Endodermal cell (in vitro differentiated cells): ENCODE measurements at regions not wholly inside any gene's neighbourhood (a gene's known extent, or its start where the extent isn't known, plus 50 kb on each side); places are given as distances from the start of the nearest gene placed in this dataset.

Source experiments
- DNase-seq: peaks from one replicate; pipeline ENCODE4 v3.0.0-alpha.2; 2017
- H3K27ac ChIP-seq: 2 replicates; pipeline ENCODE4 v1.5.1; 2013; ENCODE audit warnings: mild to moderate bottlenecking, low read depth, low read length, moderate library complexity
- H3K27me3 ChIP-seq: 2 replicates; pipeline ENCODE4 v1.6.1; 2013; ENCODE audit warnings: mild to moderate bottlenecking, low read length, moderate library complexity; ENCODE audit not compliant: insufficient read depth, control insufficient read depth, poor library complexity, severe bottlenecking
- H3K36me3 ChIP-seq: 2 replicates; pipeline ENCODE4 v1.7.0; 2013; ENCODE audit warnings: mild to moderate bottlenecking, low read length, moderate library complexity; ENCODE audit not compliant: control insufficient read depth, insufficient read depth
- H3K4me1 ChIP-seq: one replicate; pipeline ENCODE4 v1.7.0; 2013; ENCODE audit warnings: low read length; ENCODE audit not compliant: control insufficient read depth, insufficient read depth
- H3K4me3 ChIP-seq: 2 replicates; pipeline ENCODE4 v1.5.1; 2013; ENCODE audit warnings: mild to moderate bottlenecking, low read length, moderate library complexity
- H3K9ac ChIP-seq: 2 replicates; pipeline ENCODE4 v1.6.1; 2013; ENCODE audit warnings: mild to moderate bottlenecking, low read length, moderate library complexity; ENCODE audit not compliant: poor library complexity, severe bottlenecking; ENCODE audit errors: extremely low read depth
- H3K9me3 ChIP-seq: 2 replicates; pipeline ENCODE4 v1.6.1; 2013; ENCODE audit warnings: mild to moderate bottlenecking, low read length, moderate library complexity; ENCODE audit not compliant: control insufficient read depth
- H3K27ac Mint-ChIP-seq: 2 replicates; pipeline ENCODE4 v1.8.0; 2020; ENCODE audit warnings: mixed read lengths
- H3K27me3 Mint-ChIP-seq: 2 replicates; pipeline ENCODE4 v1.8.0; 2021; ENCODE audit warnings: mild to moderate bottlenecking, mixed read lengths; ENCODE audit not compliant: insufficient read depth
- H3K36me3 Mint-ChIP-seq: 2 replicates; pipeline ENCODE4 v1.8.0; 2020; ENCODE audit warnings: low read depth, mixed read lengths
- H3K4me1 Mint-ChIP-seq: 2 replicates; pipeline ENCODE4 v1.8.0; 2020; ENCODE audit warnings: mixed read lengths
- H3K4me3 Mint-ChIP-seq: 2 replicates; pipeline ENCODE4 v1.8.0; 2020; ENCODE audit warnings: mild to moderate bottlenecking, moderate library complexity, mixed read lengths
- H3K9me3 Mint-ChIP-seq: 2 replicates; pipeline ENCODE4 v1.8.0; 2020; ENCODE audit warnings: mild to moderate bottlenecking, mixed read lengths
- CTCF ChIP-seq: fragments of 200-600 bp; sonication (generic); conservative IDR thresholded peaks from 2 replicates; pipeline ENCODE4 v1.5.0; 2021; ENCODE audit warnings: antibody characterized with exemption, mild to moderate bottlenecking
- WGBS, 2 experiments: methylation state at CpG; one replicate each; pipeline versions ENCODE4 v1.1.5 to v1.1.7; 2013; ENCODE audit warnings: missing lambda C conversion rate in 2 of 2, mixed read lengths in 1 of 2; ENCODE audit not compliant: insufficient coverage in 1 of 2, insufficient read length in 1 of 2; 5-methylcytosine and 5-hydroxymethylcytosine counted together

- no peak overlapping the region for H3K4me3 Mint-ChIP-seq
- no peak for TF ChIP-seq CTCF
- no peaks in the 10 kb centered on the region for H3K9me3 ChIP-seq
- no peaks in the 10 kb centered on the region for H3K4me1 Mint-ChIP-seq
- H3K9me3 Mint-ChIP-seq = no peaks in the 10 kb centered on the region
- H3K27me3 Mint-ChIP-seq = no peaks in the 10 kb centered on the region
- no peaks in the 10 kb centered on the region for H3K4me1 ChIP-seq
- no peak overlapping the region for H3K4me3 ChIP-seq
- no peaks in the 10 kb centered on the region for H3K36me3 ChIP-seq
- no peaks in the 10 kb centered on the region for H3K36me3 Mint-ChIP-seq
- no peak overlapping the region for H3K27ac Mint-ChIP-seq
- H3K9ac ChIP-seq = no peak overlapping the region
- no peaks in the 10 kb centered on the region for H3K27me3 ChIP-seq
- 80 to 85% methylated on average over 1 to 2 of the region's 2 CpGs for WGBS, 2 experiments
- peak; percentile 63 for DNase-seq
- H3K27ac ChIP-seq = no peak overlapping the region
Measured at GRCh38 chr12:84605983-84606382, 306.6 kb downstream of the SLC6A15 start.

DNA sequence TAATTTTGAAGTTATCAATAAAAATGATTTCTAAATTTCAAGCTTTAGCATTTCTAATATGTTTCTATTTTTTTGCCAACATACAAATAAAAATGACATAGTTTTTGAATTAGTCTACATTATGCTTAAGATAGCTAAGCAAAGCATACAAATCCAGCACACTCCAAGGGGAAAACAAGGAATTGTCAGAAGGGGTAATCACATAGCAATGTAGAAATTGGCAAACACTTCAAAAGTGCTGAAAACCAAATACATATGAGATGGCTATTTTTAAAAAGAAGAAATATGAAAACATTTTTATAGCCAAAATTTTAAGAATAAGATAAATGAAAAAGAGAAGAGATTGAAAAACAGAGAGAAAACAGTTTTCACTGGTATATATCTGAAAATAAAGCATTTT is 308.0 kb downstream of the SLC6A15 start:
- no peak overlapping the region for H3K27ac ChIP-seq
- H3K9ac ChIP-seq = no peak overlapping the region
- no peak for TF ChIP-seq CTCF
- H3K9me3 ChIP-seq = no peaks in the 10 kb centered on the region
- Mint-ChIP-seq H3K27me3 (no peaks in the 10 kb centered on the region), H3K4me1 (no peaks in the 10 kb centered on the region), H3K4me3 (no peak overlapping the region), H3K9me3 (no peaks in the 10 kb centered on the region), H3K36me3 (no peaks in the 10 kb centered on the region), H3K27ac (no peak overlapping the region)
- no peaks in the 10 kb centered on the region for H3K27me3 ChIP-seq
- H3K4me1 ChIP-seq = no peaks in the 10 kb centered on the region
- no peak for DNase-seq
- no peak overlapping the region for H3K4me3 ChIP-seq
- H3K36me3 ChIP-seq = no peaks in the 10 kb centered on the region

DNA sequence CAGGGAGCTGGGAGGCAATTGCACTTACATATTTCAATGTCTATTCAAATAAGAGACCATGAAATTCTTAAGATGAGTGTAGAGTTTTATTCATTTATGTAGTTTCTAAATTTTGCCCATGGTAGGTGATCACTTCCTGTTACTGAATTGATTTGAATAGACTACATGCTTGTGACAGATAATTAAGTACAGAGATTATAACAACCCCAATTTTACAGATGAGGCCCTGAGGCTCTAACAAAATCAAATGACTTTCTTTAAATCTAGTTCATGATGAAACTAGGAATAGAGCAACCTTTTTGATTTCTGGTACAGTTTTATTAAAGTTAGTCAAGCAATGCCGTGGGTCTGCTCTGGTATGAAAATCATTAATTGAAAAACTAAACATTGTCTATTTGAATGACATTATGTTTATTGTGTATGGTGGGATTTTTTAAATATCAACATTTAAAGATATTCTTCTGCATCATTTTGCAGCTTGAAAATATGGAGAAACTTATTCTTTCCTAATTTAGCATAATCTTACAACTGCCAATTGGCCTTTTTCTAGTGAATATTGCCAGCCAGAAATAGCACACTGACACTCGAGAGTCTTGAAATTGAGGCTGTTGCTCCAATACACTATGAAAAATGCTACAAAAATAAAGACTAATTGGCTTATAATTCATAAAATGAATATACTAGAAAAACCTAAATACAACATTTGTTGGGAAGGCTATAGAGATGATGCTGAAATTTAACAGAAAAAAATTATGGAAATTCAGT is 308.9 kb downstream of the SLC6A15 start:
- DNase-seq = no peak
- no peaks in the 10 kb centered on the region for H3K9me3 Mint-ChIP-seq
- H3K4me3 ChIP-seq = no peak overlapping the region

More for the DNA sequence above, 308.9 kb downstream of the SLC6A15 start:
- Histone ChIP-seq H3K36me3 (no peaks in the 10 kb centered on the region), H3K27me3 (no peaks in the 10 kb centered on the region), H3K4me1 (no peaks in the 10 kb centered on the region), H3K9me3 (no peaks in the 10 kb centered on the region), H3K9ac (no peak overlapping the region), H3K27ac (no peak overlapping the region)
- H3K36me3 Mint-ChIP-seq = no peaks in the 10 kb centered on the region
- TF ChIP-seq CTCF = no peak
- no peaks in the 10 kb centered on the region for H3K4me1 Mint-ChIP-seq
- H3K4me3 Mint-ChIP-seq = no peak overlapping the region
- WGBS, 2 experiments = 88% methylated on average over 2 of the region's 2 CpGs; no CpG with 5 or more reads in 1 of the 2 experiments
- no peak overlapping the region for H3K27ac Mint-ChIP-seq
- H3K27me3 Mint-ChIP-seq = no peaks in the 10 kb centered on the region
